Uterus (tissue), 3 donors: ENCODE measurements at regions not wholly inside any gene's neighbourhood (a gene's known extent, or its start where the extent isn't known, plus 50 kb on each side); places are given as distances from the start of the nearest gene placed in this dataset.

ENCODE experiments used
- DNase-seq, 2 donors: peaks; one replicate each; pipeline ENCODE4 v3.0.0-alpha.2; 2019 to 2020
- H3K27ac ChIP-seq, 2 donors: fragments of 200-600 bp; sonication (generic); 1 replicate in 1 of 2; 2 replicates in 1 of 2; pipeline ENCODE4 v1.5.1; 2016 to 2018
- H3K27me3 ChIP-seq, 2 donors: fragments of 200-600 bp; sonication (generic); one replicate each; pipeline ENCODE4 v1.5.1; 2018 to 2019; ENCODE audit warnings: control low read depth in 1 of 2
- H3K36me3 ChIP-seq, 2 donors: fragments of 200-600 bp; sonication (generic); one replicate each; pipeline ENCODE4 v1.5.1; 2019; ENCODE audit warnings: control low read depth in 1 of 2
- H3K4me1 ChIP-seq, 2 donors: fragments of 200-600 bp; sonication (generic); one replicate each; pipeline ENCODE4 v1.5.1; 2018 to 2019; ENCODE audit warnings: control low read depth in 1 of 2
- H3K4me3 ChIP-seq, 2 donors: fragments of 200-600 bp; sonication (generic); 1 replicate in 1 of 2; 2 replicates in 1 of 2; pipeline ENCODE4 v1.5.1; 2018 to 2019; ENCODE audit warnings: mild to moderate bottlenecking in 1 of 2
- H3K9me3 ChIP-seq, 2 donors: fragments of 200-600 bp; sonication (generic); one replicate each; pipeline ENCODE4 v1.5.1; 2019; ENCODE audit warnings: control low read depth in 1 of 2
- POLR2A ChIP-seq, 2 donors: fragments of 450-650 bp; IDR thresholded peaks; one replicate each; pipeline ENCODE4 v1.6.1; 2016; ENCODE audit warnings: antibody characterized with exemption in 2 of 2, mild to moderate bottlenecking in 1 of 2, moderate library complexity in 1 of 2
- intact Hi-C: fragments of 100-400 bp; cut with DNase I; formaldehyde crosslinking; loops from one replicate; pipeline ENCODE4 v1.15.1; 2023; ENCODE audit warnings: low total_unique reads
- TF ChIP-seq, protein P1 (sequence below), 4 experiments: fragments of 200-600 bp in 2 of 4; fragments of 450-650 bp in 2 of 4; sonication (generic) in 2 of 4; IDR thresholded peaks; one replicate each; pipeline ENCODE4 v1.5.1; 2016 to 2019; ENCODE audit warnings: antibody characterized with exemption in 4 of 4, mild to moderate bottlenecking in 2 of 4, moderate library complexity in 1 of 4
- donor health status: DM: yes; HTN: yes; CAD: no.

GRCh38 chr1:228884615-228885566 lies 149.6 kb downstream of the RHOU start:
- no peak overlapping the region for H3K4me3 ChIP-seq
- no peaks in the 10 kb centered on the region for H3K4me1 ChIP-seq
- intact Hi-C loops: no loop called here
- H3K36me3 ChIP-seq: no peaks in the 10 kb centered on the region
- no peaks in the 10 kb centered on the region for H3K9me3 ChIP-seq
- no peak overlapping the region for H3K27ac ChIP-seq
- H3K27me3 ChIP-seq: no peaks in the 10 kb centered on the region
- DNase-seq: no peak
- TF ChIP-seq, protein P1, sequence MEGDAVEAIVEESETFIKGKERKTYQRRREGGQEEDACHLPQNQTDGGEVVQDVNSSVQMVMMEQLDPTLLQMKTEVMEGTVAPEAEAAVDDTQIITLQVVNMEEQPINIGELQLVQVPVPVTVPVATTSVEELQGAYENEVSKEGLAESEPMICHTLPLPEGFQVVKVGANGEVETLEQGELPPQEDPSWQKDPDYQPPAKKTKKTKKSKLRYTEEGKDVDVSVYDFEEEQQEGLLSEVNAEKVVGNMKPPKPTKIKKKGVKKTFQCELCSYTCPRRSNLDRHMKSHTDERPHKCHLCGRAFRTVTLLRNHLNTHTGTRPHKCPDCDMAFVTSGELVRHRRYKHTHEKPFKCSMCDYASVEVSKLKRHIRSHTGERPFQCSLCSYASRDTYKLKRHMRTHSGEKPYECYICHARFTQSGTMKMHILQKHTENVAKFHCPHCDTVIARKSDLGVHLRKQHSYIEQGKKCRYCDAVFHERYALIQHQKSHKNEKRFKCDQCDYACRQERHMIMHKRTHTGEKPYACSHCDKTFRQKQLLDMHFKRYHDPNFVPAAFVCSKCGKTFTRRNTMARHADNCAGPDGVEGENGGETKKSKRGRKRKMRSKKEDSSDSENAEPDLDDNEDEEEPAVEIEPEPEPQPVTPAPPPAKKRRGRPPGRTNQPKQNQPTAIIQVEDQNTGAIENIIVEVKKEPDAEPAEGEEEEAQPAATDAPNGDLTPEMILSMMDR (IDR thresholded peaks at IDR 0.05): no peak
- no peak for TF ChIP-seq POLR2A (IDR thresholded peaks at IDR 0.05)

DNA sequence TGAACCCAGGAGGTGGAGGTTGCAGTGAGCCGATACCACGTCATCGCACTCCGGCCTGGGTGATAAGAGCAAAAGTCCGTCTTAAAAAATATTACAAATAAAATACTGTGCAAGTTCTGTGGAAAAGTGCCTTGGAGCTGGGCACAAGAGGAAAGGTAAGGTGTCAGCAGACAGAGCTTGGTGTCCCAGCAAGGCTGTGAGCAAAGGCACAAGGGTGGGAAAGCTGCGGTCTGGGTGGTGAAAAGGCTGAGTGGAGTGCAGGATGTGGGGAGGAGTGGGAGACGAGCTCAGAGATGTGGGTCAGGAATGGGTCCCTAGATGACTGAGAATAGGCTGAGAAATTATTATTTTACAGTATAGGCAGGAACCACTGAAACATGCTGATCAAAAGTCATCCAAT lies 150.6 kb downstream of the RHOU start:
- Histone ChIP-seq H3K9me3 (no peaks in the 10 kb centered on the region), H3K4me1 (no peaks in the 10 kb centered on the region), H3K27ac (no peak overlapping the region), H3K36me3 (no peaks in the 10 kb centered on the region), H3K4me3 (no peak overlapping the region), H3K27me3 (no peaks in the 10 kb centered on the region)
- intact Hi-C loops: no loop called here
- no peak for TF ChIP-seq POLR2A (IDR thresholded peaks at IDR 0.05)
- TF ChIP-seq, protein P1 (IDR thresholded peaks at IDR 0.05): no peak
- DNase-seq: no peak

DNA sequence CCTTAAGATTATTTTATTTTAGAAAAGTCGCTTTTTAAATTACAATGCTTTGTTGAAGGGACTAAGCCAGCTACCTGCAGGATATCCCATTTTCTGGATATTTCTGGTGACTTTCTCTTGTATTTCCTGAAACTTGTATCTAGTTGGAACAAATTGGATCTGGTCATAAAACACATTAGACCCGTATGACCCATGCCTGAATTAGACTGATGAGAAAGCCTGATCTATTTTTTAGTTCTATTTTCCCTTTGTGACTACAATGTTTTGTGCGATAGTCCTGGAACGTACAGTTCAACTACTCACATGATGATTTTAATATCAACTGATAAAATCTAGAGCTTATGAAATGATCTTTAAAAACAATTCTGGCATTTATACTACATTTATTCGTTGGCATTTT lies 151.8 kb downstream of the RHOU start:
- DNase-seq: no peak
- Histone ChIP-seq H3K9me3 (no peaks in the 10 kb centered on the region), H3K27ac (no peak overlapping the region), H3K4me1 (no peaks in the 10 kb centered on the region), H3K36me3 (no peaks in the 10 kb centered on the region), H3K4me3 (no peak overlapping the region), H3K27me3 (no peaks in the 10 kb centered on the region)
- TF ChIP-seq, protein P1 (IDR thresholded peaks at IDR 0.05): no peak
- TF ChIP-seq POLR2A (IDR thresholded peaks at IDR 0.05): no peak
- intact Hi-C loops: no loop called here

- Histone ChIP-seq H3K4me3 (no peak overlapping the region), H3K27me3 (no peaks in the 10 kb centered on the region), H3K4me1 (no peaks in the 10 kb centered on the region), H3K36me3 (no peaks in the 10 kb centered on the region), H3K27ac (no peak overlapping the region), H3K9me3 (no peaks in the 10 kb centered on the region)
- intact Hi-C loops: no loop called here
- no peak for DNase-seq
- TF ChIP-seq, protein P1 (IDR thresholded peaks at IDR 0.05): no peak
- TF ChIP-seq POLR2A (IDR thresholded peaks at IDR 0.05): no peak
Measured at GRCh38 chr1:228887960-228888359, 152.7 kb downstream of the RHOU start.

DNA sequence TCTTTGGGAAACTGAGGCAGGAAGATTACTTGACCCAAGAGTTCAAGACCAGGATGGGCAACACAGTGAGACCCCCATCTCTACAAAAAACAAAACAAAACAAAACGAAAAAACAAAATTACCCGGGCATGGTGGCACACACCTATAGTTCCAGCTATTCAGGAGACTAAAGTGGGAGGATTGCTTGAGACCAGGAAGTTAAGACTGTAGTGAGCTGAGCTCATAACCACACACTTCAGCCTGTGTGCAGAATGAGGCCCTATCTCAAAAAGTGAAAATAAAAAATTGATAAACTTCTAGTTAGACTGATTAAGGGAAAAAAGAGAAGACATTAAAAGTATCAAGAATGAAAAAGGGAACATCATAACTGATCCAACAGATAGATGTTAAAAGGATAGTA lies 154.0 kb downstream of the RHOU start:
- intact Hi-C loops: no loop called here
- no peaks in the 10 kb centered on the region for H3K27me3 ChIP-seq
- H3K4me3 ChIP-seq: no peak overlapping the region
- H3K36me3 ChIP-seq: no peaks in the 10 kb centered on the region
- no peak for DNase-seq
- no peaks in the 10 kb centered on the region for H3K9me3 ChIP-seq
- TF ChIP-seq POLR2A (IDR thresholded peaks at IDR 0.05): no peak
- TF ChIP-seq, protein P1 (IDR thresholded peaks at IDR 0.05): no peak
- H3K4me1 ChIP-seq: no peaks in the 10 kb centered on the region
- H3K27ac ChIP-seq: no peak overlapping the region
